ENCODE measurements at regions not wholly inside any gene's neighbourhood (a gene's known extent, or its start where the extent isn't known, plus 50 kb on each side); places are given as distances from the start of the nearest gene placed in this dataset.

DNA sequence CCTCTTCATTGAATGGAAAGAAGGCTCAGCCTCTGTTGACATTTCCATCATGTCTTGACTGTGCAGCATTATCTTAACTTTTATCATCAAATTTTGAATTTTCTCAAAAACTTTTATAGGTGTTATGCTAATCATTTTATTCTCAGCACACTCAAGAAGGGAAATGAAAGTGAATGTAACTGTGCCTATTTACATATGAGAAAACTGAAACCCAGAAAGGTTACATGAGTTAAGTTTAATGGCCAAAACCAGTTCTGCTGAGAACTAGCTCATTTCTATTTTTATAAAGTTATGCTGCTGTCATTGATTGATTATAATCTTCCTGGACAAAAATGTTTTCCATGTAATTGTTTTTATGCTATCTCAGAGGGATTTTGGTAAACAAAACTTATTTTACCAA, 618.8 kb upstream of the NRXN1 start:
- no peak overlapping the region for H3K9ac ChIP-seq (ENCODE audit: low read length)
- H3F3A ChIP-seq (ENCODE audit: insufficient read depth, low read length) = no peaks in the 10 kb centered on the region
- H3K9me2 ChIP-seq (replicated peaks; ENCODE audit: insufficient read depth, low read length) = no peaks in the 10 kb centered on the region
- H3K4me2 ChIP-seq (ENCODE audit: low read depth, low read length) = peak overlapping the region; percentile 42; the same call in 1 of the 2 replicates
- TF ChIP-seq EZH2 (optimal IDR thresholded peaks at IDR 0.05; ENCODE audit: low read depth, low read length) (no peak), EZH2phosphoT487 (IDR thresholded peaks at IDR 0.05; ENCODE audit: low read length) (no peak)
- TF ChIP-seq, protein P1, sequence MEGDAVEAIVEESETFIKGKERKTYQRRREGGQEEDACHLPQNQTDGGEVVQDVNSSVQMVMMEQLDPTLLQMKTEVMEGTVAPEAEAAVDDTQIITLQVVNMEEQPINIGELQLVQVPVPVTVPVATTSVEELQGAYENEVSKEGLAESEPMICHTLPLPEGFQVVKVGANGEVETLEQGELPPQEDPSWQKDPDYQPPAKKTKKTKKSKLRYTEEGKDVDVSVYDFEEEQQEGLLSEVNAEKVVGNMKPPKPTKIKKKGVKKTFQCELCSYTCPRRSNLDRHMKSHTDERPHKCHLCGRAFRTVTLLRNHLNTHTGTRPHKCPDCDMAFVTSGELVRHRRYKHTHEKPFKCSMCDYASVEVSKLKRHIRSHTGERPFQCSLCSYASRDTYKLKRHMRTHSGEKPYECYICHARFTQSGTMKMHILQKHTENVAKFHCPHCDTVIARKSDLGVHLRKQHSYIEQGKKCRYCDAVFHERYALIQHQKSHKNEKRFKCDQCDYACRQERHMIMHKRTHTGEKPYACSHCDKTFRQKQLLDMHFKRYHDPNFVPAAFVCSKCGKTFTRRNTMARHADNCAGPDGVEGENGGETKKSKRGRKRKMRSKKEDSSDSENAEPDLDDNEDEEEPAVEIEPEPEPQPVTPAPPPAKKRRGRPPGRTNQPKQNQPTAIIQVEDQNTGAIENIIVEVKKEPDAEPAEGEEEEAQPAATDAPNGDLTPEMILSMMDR (IDR thresholded peaks at IDR 0.05; ENCODE audit: low read length) = no peak
- H4K20me1 ChIP-seq (ENCODE audit: insufficient read depth, low read length) = no peaks in the 10 kb centered on the region
- peak; percentile 63 for DNase-seq
- H2AFZ ChIP-seq (ENCODE audit: low read length) = no peak overlapping the region
- H3K4me3 ChIP-seq (ENCODE audit: low read length) = no peak overlapping the region
- peaks cover 14% of the 10 kb centered on the region for H3K4me1 ChIP-seq (ENCODE audit: low read length)
- no peaks in the 10 kb centered on the region for H3K27me3 ChIP-seq (replicated peaks; ENCODE audit: insufficient read depth, low read length)
- H3K9me3 ChIP-seq (replicated peaks; ENCODE audit: insufficient read depth, low read length) = no peaks in the 10 kb centered on the region
- H3K36me3 ChIP-seq (replicated peaks; ENCODE audit: insufficient read depth, low read length) = no peaks in the 10 kb centered on the region
- no peaks in the 10 kb centered on the region for H3K79me2 ChIP-seq (ENCODE audit: low read length)
- H3K27ac ChIP-seq (ENCODE audit: low read length) = no peak overlapping the region

DNA sequence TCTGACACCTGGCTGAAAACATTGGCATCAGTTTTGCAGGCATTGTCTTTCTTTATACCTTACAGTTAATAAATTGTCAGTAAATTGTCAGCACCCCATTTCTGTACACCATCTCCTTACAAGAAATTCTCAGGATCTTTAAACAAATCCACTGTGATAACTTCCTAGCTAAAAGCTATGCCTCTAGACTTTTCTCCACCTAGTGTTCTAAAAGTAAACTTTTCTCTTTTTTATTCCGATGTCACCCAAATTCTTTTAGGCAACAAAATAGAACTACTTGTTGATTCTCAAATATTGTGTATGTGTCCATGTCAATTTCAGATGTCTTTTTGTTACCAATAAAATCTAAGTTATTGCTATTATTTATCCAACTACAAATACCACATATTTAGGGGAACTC, 617.4 kb upstream of the NRXN1 start:
- H4K20me1 ChIP-seq (ENCODE audit: insufficient read depth, low read length) = no peaks in the 10 kb centered on the region
- H2AFZ ChIP-seq (ENCODE audit: low read length) = no peak overlapping the region
- H3K27ac ChIP-seq (ENCODE audit: low read length) = no peak overlapping the region
- no peak overlapping the region for H3K4me2 ChIP-seq (ENCODE audit: low read depth, low read length)
- H3F3A ChIP-seq (ENCODE audit: insufficient read depth, low read length) = no peaks in the 10 kb centered on the region
- no peak overlapping the region for H3K9ac ChIP-seq (ENCODE audit: low read length)
- H3K4me1 ChIP-seq (ENCODE audit: low read length) = peaks cover 12% of the 10 kb centered on the region
- no peak for DNase-seq
- no peaks in the 10 kb centered on the region for H3K9me2 ChIP-seq (replicated peaks; ENCODE audit: insufficient read depth, low read length)
- H3K36me3 ChIP-seq (replicated peaks; ENCODE audit: insufficient read depth, low read length) = no peaks in the 10 kb centered on the region
- TF ChIP-seq EZH2phosphoT487 (IDR thresholded peaks at IDR 0.05; ENCODE audit: low read length) = no peak
- TF ChIP-seq, protein P1 (IDR thresholded peaks at IDR 0.05; ENCODE audit: low read length) = peak; percentile 10; the same call in 1 of the 2 replicates
- no peaks in the 10 kb centered on the region for H3K79me2 ChIP-seq (ENCODE audit: low read length)
- H3K9me3 ChIP-seq (replicated peaks; ENCODE audit: insufficient read depth, low read length) = no peaks in the 10 kb centered on the region
- H3K4me3 ChIP-seq (ENCODE audit: low read length) = no peak overlapping the region
- no peaks in the 10 kb centered on the region for H3K27me3 ChIP-seq (replicated peaks; ENCODE audit: insufficient read depth, low read length)

GRCh38 chr2:51638811-51639210, 606.9 kb upstream of the NRXN1 start:
- Histone ChIP-seq H3K9me2 (replicated peaks; ENCODE audit: insufficient read depth, low read length) (no peaks in the 10 kb centered on the region), H3K79me2 (ENCODE audit: low read length) (no peaks in the 10 kb centered on the region), H3K9me3 (replicated peaks; ENCODE audit: insufficient read depth, low read length) (no peaks in the 10 kb centered on the region), H3K4me3 (ENCODE audit: low read length) (no peak overlapping the region), H4K20me1 (ENCODE audit: insufficient read depth, low read length) (no peaks in the 10 kb centered on the region), H3K27ac (ENCODE audit: low read length) (no peak overlapping the region), H3K36me3 (replicated peaks; ENCODE audit: insufficient read depth, low read length) (no peaks in the 10 kb centered on the region), H3K4me2 (ENCODE audit: low read depth, low read length) (no peak overlapping the region), H3K4me1 (ENCODE audit: low read length) (no peaks in the 10 kb centered on the region), H3K27me3 (replicated peaks; ENCODE audit: insufficient read depth, low read length) (no peaks in the 10 kb centered on the region), H3F3A (ENCODE audit: insufficient read depth, low read length) (no peaks in the 10 kb centered on the region), H2AFZ (ENCODE audit: low read length) (no peak overlapping the region), H3K9ac (ENCODE audit: low read length) (no peak overlapping the region)
- no peak for TF ChIP-seq EZH2phosphoT487 (IDR thresholded peaks at IDR 0.05; ENCODE audit: low read length)
- no peak for TF ChIP-seq EZH2 (optimal IDR thresholded peaks at IDR 0.05; ENCODE audit: low read depth, low read length)
- TF ChIP-seq, protein P1 (IDR thresholded peaks at IDR 0.05; ENCODE audit: low read length) = no peak
- DNase-seq = no peak
